ENCODE measurements at regions not wholly inside any gene's neighbourhood (a gene's known extent, or its start where the extent isn't known, plus 50 kb on each side); places are given as distances from the start of the nearest gene placed in this dataset.

DNA sequence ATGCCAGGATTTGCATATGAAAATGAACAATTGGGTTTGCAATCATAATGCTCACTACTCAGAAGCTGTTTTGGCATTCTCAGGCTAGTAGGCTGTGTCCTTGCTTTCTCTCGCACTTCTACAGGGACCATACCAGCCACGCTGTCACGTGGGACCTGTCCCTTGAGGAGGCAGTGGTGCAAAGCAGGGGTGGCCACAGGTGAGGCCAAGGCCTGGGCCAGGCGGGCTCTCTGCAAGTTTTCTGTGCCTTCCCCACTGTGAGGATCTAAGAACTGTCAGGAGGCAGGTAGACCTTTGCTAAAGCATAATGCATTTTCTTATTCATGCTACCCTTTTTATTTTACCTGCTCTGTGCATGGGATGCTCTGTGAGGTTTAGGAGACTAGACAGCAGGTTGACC, 89.4 kb upstream of the IRS2 start:
- intact Hi-C loops (cut with micrococcal nuclease) = no loop called here
- WGBS (ENCODE audit: insufficient coverage, low coverage, missing lambda C conversion rate) = 0% methylated on average over 4 of the region's 4 CpGs
- H3K27ac ChIP-seq (ENCODE audit: extremely low read depth, low read depth, low read length) = no peak overlapping the region

More for the DNA sequence above, 89.4 kb upstream of the IRS2 start:
- Histone ChIP-seq H3K4me1 (replicated peaks in 1 of 2; ENCODE audit: control insufficient read depth in 2 of 2, insufficient read depth in 2 of 2, low read length in 2 of 2) (no peaks in the 10 kb centered on the region), H3K9me3 (replicated peaks; ENCODE audit: control insufficient read depth, insufficient read depth, low read depth, low read length) (no peaks in the 10 kb centered on the region), H2AFZ (ENCODE audit: low read depth, low read length) (no peak overlapping the region), H3K9me1 (ENCODE audit: control insufficient read depth, insufficient read depth, low read length) (no peaks in the 10 kb centered on the region), H3K9ac (ENCODE audit: insufficient read depth in 1 of 2, low read depth in 2 of 2, low read length in 2 of 2) (no peak overlapping the region), H4K20me1 (replicated peaks; ENCODE audit: control insufficient read depth, insufficient read depth, low read length) (no peaks in the 10 kb centered on the region), H3K79me2 (ENCODE audit: control insufficient read depth, insufficient read depth, low read length) (no peaks in the 10 kb centered on the region), H3K4me2 (ENCODE audit: insufficient read depth, low read length) (no peak overlapping the region), H3K27me3 (ENCODE audit: control insufficient read depth in 2 of 2, insufficient read depth in 2 of 2, low read length in 2 of 2) (peaks cover 0 to 9% of the 10 kb centered on the region in 2 experiments; a peak in 3 of 5 replicates), H3K36me3 (ENCODE audit: control insufficient read depth, insufficient read depth, low read length) (no peaks in the 10 kb centered on the region), H3K4me3 (no peak overlapping the region)
- FAIRE-seq (no peak), ATAC-seq (no peak), DNase-seq (ENCODE audit: extremely low read depth in 1 of 4, low spot score in 3 of 4) (no peak)
- in situ Hi-C loops (cut with MboI) = no loop called here
- POLR2A ChIA-PET = no interaction called here
- TF ChIP-seq HEY1 (CRISPR knock-in tag; IDR thresholded peaks at IDR 0.05; ENCODE audit: borderline replicate concordance) (no peak), CTCF (IDR thresholded peaks at IDR 0.05 in 2 of 3, conservative IDR thresholded peaks at IDR 0.05 in 1 of 3; ENCODE audit: insufficient read depth in 2 of 3, low read depth in 1 of 3, low read length in 3 of 3) (no peak), PML (IDR thresholded peaks at IDR 0.05; ENCODE audit: low read length) (no peak), ZNF232 (CRISPR knock-in tag; IDR thresholded peaks at IDR 0.05) (no peak)
- CTCF ChIA-PET (ENCODE audit: low intra/inter-chr PET ratio) = no interaction called here
- no TSS peak for BruUV-seq (replicated peaks)
